HG03520 (cell line): ENCODE measurements at regions not wholly inside any gene's neighbourhood (a gene's known extent, or its start where the extent isn't known, plus 50 kb on each side); places are given as distances from the start of the nearest gene placed in this dataset.

ENCODE experiments used
- ATAC-seq: cut with Tn5 transposase; IDR thresholded peaks from one replicate; pipeline ENCODE4 v1.9.1; 2021; ENCODE audit warnings: mild to moderate bottlenecking, moderate library complexity; ENCODE audit not compliant: unreplicated experiment

DNA sequence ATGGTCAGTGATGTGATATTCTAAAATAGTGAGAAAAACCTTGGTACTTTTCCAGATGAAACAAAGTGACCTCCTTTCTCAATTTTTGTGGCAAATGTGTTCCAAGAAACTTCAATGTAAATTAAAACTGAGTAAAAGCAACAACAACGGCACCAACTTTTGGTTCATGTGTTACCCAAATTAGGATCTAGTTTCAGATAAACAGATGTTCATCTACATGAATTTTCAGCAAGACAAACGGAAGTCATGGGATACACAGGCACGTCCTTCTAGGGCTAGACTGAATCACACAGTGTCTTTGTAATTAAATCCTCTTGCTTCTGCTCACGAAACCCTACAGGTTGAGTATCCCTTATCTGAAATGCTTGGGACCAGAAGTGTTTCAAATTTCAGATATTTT, 915.2 kb downstream of the TFAP2A start:
- ATAC-seq = no peak

DNA sequence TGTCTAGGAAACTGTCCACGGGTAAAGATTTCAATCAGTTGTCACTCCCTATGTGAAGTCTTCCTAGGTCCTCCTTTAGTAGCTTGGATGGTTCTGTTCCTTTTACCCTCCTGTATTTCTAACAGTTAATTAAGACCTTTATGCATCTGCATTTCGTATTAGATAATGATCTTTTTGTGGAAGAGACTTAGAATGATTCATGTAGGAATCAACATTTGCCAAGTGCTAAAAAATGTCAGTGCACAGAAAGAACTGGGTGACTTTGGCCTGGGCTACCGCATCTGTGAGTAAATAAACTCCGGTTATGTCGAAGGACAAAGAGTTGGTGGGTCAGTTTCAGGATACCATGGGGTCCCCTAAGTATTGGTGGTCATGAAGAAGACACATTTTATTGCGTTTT, 918.0 kb downstream of the TFAP2A start:
- ATAC-seq = no peak

DNA sequence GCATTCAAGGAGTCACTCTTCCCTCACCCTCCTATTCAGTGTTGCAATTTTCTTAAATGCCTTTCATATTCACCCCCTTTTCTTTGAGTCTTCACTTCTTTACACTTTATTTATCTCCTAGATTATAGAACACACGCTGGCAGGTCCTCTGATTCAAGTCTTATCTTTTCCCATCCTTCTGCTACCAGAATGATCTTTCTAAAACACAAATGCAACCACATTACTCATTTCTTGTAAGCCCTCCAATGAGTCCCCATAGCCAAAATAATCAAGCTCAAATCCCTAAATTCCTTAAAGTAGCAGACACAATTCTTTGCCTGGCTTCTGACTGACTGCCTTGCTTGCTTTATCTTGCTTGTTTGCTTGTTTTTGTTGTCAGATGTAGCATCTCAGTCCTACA, 920.0 kb downstream of the TFAP2A start:
- no peak for ATAC-seq

DNA sequence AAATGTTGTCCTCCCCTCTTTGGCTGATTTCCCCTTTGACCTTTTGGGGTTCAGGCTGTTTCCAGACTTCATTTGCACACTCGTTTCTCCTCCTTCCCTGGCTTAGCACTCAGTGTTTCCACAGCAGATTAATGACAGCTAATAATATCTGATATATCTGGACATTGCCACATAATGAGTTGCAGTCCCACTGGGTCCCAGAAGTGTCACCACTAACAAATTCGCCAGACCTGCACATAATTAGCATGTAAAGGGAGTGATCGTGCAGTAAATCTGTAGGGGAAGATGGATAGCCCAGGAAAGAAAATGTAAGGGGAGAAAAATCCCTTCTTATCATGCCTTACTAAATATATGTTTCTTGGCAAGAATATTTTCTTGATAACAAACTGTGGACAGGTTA, 922.1 kb downstream of the TFAP2A start:
- no peak for ATAC-seq

DNA sequence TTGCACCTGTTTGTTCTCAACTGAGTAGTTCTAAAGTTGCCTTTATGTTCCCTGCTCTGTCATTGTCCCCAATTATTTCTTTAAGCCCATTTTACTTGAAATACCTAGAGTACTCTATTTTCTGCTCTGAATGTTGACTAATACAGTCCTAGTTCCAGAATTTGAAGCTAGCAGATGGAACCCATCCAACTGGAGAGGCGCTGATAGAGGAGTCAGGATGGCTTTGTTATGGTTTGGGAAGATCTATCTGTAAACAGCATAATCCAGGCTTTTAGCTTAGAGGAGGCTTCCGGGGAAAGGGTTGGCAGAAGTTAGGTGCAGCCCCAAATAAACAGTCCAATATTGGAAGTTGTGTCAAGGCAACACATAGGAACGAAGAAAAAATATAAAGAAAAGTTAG, 927.7 kb downstream of the TFAP2A start:
- ATAC-seq = no peak

DNA sequence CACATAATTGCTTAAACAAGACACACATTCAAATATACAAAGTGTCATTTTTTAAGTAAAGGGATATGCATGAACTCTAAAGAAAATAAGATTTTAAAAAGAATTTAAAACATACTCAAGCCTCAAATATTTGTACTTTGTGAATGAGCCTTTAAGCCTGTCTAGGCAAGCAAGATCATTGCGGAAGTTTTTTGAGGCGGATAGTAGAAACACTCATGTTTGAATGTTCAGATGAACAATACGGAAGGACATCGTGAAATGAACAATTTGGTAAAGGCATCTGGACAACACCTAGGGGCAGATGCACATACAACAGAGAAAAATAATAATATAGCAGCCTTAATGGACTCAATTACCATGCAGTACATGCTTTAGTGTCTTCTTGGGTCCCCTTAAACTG, 928.9 kb downstream of the TFAP2A start:
- ATAC-seq = no peak

DNA sequence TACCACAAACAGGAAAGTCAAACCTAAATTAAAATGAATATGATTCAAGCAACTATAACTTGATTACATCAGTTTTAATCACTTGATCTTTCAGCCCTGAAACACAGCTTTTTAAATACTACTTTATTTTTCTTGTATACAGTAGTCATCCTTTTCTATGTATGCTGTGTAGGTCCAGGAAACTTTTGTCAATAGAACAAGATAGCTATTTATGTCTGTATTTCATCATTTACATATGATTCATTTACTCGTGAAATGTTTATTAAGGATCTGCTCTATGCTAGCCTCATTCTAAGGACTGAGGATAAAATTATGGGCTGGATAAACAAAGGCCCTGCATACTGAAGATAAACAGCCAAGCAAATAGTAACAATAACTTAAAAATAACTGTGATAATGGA, 930.2 kb downstream of the TFAP2A start:
- no peak for ATAC-seq

DNA sequence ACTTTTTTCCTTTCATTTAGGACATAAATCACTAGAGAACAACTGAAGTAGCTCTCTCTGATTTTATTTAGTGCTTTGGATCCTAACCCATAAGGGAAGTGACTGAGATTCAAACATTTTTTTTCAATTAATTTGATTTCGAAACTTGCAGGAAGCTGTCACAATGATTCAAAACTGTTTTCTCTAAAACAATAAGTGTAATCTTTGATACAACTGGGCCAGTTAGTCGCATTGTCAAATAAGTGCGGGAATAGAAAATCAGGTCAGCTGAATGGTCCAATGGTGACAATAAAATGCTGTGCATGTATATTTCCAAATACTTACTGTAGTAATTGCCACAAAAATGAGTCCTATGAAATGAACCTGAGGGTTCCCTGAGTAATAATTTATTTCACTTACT, 930.8 kb downstream of the TFAP2A start:
- no peak for ATAC-seq

DNA sequence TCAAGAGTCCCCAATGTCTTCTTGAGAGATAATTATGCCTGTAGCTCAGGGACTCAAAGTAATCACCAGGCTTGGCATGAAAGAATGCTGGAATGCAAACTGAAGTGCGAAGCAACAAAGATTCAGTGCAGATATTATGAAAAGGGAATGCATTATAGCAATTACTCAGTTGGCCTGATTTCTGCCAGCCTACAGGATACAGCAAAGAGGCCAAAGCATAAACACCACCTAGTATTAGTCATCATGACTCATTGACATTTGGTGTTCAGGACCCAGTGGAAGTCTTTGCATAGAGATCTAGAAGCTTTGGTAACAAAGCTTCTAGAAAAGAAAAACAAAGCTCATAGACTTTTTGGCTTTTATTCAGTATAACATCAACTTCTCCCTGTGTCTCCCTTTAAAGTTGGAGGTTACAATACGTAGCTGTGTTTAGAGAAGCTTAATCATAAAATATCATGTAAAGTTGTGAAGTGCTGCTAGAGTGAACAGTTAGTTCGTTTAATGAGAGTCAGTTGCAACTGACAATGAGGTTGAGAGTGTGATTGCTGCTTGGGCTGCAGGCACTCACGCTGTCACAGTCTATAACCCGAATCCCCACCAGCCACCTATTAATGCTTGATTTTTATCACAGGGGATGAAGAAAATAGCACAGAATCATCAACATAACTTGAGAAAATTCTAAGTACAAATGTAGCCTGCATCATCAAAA, 932.7 kb downstream of the TFAP2A start:
- no peak for ATAC-seq

DNA sequence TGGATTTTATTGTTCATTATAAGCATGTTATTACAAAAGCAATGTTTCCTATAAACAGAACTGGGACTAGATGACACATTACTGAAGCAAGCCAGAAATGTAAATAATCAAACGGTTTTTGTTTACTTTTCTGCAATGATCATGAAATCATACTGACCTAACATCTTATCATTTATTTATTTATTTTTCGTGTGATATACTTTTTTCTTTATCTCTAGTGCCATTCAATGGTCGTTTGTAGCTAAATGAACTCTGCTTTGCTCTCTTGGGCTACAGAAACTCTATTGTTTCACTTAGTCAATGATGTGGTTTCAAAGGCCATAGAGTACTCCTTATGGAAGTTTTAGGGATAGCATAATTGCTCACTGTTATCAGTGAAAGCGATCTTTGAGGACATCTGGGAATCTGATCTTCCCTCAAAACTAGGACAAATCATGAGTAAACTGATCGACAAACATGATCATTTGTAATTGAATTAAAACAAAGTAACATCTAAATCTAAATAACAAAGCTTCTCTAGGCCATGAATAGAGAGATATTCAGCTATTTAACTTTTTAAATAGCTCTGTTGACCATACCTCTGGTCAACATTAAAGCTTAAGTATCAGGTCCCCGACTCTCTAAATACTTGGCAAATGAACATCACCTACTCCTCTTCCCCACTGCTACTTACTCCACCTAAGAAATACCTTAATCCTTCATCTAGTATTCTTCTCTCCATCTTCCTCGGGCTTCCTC, 933.4 kb downstream of the TFAP2A start:
- no peak for ATAC-seq

DNA sequence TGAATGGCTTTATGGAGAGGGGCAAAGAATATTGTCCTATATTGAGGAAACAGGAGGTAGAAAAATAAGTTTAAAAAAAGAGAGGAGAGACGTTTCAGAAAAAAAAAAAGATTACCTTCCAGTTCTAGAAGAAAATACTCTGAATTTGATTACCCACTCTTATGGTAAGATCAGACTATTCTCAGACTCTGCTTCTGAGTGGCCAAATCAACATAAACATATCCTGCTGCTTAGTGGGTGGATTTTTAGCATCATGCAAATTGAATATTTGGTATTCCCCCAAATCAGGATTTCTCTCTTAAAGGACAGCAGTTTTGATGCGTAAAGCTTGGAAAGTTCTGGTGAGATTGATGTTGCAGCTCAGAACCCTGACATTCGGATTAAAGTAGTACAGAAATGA, 946.6 kb downstream of the TFAP2A start:
- no peak for ATAC-seq

DNA sequence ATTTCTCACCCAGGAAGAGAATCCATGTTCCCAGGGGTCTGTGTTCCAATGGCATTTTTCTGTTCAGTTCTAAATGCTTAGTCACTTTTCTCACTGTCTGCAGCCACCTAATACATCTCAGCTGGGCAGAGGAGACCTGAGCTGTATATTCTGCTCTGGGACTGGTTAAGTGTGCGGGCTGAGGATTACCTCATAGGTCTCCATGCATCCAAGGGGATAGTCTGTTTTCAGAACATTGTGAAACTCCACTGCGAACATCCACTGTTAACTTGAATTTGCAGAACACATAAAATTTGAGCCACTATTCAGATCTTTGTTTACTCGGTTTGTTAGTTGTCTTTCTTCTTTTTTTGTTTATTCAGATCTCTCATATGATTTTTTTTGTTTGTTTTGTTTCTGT, 947.1 kb downstream of the TFAP2A start:
- ATAC-seq = no peak

DNA sequence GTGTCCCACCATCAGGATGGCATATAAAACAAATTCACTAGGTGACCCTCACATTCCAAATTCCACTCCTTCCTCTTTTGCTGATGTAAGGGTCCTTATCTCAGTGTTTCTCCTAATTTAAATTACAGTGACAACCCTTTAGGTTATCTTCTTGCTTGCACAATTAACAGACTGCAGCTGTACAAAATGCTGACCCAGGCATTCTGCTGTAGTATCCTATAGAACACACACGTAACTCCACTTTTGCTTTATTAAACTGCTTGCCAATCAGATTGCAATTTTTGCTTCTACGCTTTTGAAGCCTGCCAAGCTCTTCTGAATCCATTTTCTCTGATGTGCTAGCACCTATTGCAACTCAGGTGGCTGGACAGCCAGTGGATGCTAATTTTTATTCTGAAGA, 950.3 kb downstream of the TFAP2A start:
- ATAC-seq = no peak

DNA sequence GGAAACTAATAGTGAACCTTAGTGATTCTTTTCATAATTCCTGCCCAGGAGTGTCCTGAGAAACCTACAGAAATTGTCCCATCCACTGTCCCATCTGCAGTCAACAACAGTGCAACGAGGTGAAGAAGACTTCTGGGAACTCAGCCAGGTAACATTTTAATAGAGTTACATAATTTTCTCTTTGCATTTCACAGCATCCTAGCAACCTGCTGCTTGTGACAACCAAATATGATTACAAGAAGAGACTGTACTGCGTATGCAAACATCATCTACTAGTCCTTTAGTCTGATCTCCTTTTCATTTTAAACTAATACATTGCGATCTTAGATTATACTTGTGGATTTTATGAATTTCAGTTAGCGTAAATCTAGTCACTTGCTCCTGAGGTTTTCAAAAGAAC, 951.6 kb downstream of the TFAP2A start:
- ATAC-seq = no peak

DNA sequence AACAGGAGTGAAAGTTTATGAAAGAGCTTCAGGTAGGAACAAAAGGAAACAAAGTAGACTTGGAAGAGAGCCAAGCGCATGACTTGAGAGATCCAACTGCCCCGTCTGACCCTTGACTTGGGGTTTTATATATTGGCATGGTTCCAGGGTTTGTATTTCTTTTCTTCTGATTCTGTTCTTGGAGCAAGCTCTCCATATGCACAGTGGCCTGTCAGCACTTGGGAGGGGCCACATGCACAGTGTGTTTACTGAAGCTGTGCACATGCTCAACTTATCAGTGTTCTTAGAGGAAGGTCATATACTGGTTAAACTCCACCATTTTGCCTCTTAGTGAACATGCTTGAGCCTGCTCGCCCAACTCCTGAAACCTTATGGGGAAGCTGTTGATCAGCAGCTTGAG, 953.7 kb downstream of the TFAP2A start:
- ATAC-seq = no peak

DNA sequence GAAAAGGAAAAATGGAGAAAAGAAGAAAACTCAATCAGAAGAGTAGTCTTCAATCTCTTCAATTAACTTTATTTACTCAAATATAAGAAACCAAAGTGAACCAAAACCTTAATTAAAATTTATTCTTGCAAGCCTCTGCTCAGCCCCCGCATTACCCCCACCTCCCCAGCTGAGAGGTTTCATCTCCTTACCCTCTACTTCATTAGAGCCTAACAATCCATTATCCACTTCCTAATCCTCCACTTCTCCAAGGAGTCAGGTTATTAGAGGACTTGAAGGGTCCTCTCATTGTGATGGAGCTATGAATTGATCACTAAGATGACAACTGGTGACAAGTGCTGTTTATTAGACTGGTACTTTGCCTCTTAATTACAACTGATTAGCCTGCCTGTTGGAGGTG, 956.5 kb downstream of the TFAP2A start:
- no peak for ATAC-seq

DNA sequence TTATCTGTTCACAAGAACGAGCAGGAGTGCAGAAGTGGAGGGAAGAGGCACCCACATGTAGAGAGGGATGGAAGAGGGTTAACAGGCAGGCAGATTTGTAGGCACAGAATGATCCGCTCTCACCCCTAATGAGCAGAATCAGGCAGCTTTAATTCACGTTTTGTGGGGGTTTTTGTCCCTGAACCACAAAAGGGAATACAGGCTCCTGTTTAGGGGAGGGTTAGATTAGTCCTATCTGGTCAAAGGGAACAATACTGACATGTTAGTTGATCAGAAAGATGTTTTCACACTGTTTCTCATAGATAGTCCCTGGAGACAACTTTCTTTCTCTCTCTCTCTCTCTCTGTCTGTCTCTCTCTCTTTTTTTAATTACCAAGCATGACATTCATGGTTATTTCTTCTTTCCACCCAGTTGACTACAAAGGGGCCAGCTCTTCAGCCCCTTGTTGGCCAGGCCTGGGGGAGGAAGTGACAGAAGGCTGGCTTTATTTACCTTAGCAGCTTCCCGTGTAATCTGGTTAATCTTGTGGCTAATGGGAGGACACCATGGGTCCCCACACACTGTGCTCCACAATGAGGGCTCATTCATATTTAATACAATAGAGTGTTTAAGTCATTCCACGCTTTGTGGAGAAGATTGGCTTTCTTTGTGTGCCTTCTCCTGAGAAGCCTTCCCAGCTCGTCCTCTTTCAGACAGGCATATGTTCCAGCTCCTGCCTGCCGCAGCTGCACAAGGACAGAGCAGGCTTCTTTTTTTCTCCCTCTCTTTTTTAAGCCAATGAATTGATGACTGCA, 958.8 kb downstream of the TFAP2A start:
- no peak for ATAC-seq

DNA sequence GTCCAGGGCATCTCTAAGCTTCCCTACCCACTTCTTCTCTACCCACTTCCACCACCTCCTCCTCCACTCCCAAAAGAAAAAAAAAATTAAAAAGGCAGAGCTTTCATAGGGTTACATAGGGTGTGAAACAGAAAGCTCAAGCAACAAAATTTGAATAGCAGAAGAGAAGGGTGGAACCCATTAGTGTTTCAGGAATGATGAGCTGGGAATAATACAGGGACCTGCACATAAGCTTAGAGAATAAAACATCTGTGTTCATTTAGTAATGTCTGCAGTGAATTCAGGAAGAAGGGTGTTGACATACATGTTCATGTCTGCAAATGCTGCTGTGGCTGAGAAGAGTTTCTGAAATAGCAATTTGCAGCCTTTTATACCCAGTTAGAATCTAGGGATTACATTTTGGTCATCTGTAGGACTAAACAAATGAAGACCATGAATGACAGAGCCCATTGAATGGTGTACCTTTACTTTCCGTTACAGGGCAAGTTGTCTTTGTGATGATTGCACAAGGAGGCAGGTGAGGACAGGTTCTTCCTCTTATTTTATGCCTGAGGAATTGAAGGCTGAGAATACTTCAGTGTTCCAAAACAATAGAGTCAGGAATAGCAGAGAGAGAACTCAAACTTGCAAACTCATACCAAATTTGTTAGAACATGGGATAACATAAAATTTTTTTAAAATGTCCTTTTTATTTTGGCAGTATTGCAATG, 975.1 kb downstream of the TFAP2A start:
- no peak for ATAC-seq

DNA sequence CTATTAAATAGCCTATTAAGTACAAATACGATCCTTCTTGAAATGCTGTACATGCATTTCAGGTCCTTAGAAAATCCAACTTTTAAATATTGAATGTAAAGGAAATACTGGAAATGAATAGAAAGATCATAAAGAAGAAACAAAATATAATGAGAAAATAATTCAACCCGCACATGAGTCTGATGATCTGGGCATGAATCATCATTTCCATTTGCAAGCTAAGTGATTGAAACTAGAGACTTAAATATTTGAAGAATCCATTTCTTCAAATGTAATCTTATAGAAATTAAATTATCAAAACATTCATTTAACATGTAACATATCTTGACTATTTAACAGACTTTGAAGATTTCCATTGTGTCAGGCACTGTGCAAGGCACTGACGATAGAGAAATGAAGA, 977.0 kb downstream of the TFAP2A start:
- no peak for ATAC-seq

DNA sequence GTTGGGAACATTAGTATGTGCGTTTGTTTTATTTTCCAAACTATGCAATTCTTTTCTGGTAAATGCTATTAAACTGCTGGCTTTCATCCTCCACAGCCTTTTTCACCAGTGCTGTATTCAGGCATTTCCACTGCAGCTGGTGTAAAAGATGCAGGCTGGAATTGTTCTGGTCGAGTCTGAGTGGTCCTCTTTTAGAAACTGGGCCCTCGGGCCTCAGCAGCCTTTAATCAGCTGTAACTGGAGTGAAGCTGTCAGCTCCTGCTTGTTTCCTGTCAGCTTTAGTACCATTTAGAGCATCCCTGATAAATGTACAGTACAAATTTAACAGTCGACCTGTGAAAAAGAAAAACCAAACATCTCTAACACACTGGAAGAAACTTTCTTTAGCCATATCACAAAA, 979.6 kb downstream of the TFAP2A start:
- ATAC-seq = no peak

DNA sequence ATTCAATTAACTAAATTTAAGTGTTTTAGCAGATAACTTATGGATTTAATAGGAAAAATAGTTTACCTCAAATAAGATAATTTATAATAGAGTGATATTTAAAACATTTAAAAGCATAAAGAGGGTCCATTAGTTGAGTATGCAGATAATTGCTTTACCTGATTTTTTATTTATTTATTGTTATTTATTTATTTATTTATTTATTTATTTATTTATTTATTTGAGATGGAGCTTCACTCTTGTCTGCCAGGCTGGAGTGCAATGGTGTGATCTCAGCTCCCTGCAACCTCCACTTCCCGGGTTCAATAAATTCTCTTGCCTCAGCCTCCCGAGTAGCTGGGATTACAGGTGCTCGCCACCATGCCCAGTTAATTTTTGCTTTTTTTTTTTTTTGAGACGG, 982.9 kb downstream of the TFAP2A start:
- no peak for ATAC-seq
